ENCODE measurements at regions not wholly inside any gene's neighbourhood (a gene's known extent, or its start where the extent isn't known, plus 50 kb on each side); places are given as distances from the start of the nearest gene placed in this dataset.

- no peak overlapping the region for H3K4me3 ChIP-seq (ENCODE audit: low read depth in 1 of 2, low read length in 2 of 2)
Measured at GRCh38 chr1:188888386-188888785, 1589.3 kb downstream of the BRINP3 start.

DNA sequence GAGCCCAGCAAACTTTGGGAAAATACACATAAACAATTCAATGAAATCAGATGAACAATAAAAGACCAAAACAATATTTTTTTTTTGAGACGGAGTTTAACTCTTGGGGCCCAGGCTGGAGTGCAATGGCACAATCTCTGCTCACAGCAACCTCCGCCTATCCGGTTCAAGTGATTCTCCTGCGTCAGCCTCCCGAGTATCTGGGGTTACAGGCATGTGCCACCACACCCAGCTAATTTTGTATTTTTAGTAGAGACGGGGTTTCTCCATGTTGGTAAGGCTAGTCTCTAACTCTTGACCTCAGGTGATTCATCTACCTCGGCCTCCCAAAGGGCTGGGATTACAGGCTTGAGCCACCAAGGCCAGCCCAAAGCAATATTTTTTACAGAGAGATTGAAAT is 1588.5 kb downstream of the BRINP3 start:
- Histone ChIP-seq H3K4me3 (ENCODE audit: low read depth in 1 of 2, low read length in 2 of 2) (no peak overlapping the region), H3K4me1 (ENCODE audit: control insufficient read depth in 2 of 2, insufficient read depth in 2 of 2, low read length in 1 of 2) (no peaks in the 10 kb centered on the region), H3K9me3 (ENCODE audit: control insufficient read depth in 2 of 2, insufficient read depth in 1 of 2, low read depth in 1 of 2, low read length in 1 of 2) (no peaks in the 10 kb centered on the region), H3K36me3 (ENCODE audit: control insufficient read depth in 2 of 2, insufficient read depth in 2 of 2, low read length in 1 of 2) (no peaks in the 10 kb centered on the region), H3K27me3 (ENCODE audit: control insufficient read depth in 1 of 2, insufficient read depth in 2 of 2, low read length in 2 of 2) (no peaks in the 10 kb centered on the region), H3K27ac (ENCODE audit: low read depth in 2 of 2, low read length in 1 of 2) (no peak overlapping the region)
- WGBS, 2 donors, result 89 to 93% methylated on average over 7 of the region's 7 CpGs

More at GRCh38 chr1:188888386-188888785, 1589.3 kb downstream of the BRINP3 start:
- 57 to 66% methylated on average over 3 of the region's 3 CpGs for WGBS, 2 donors
- H3K27ac ChIP-seq (ENCODE audit: low read depth in 2 of 2, low read length in 1 of 2), result no peak overlapping the region
- no peaks in the 10 kb centered on the region for H3K27me3 ChIP-seq (ENCODE audit: control insufficient read depth in 1 of 2, insufficient read depth in 2 of 2, low read length in 2 of 2)
- H3K4me1 ChIP-seq (ENCODE audit: control insufficient read depth in 2 of 2, insufficient read depth in 2 of 2, low read length in 1 of 2), result no peaks in the 10 kb centered on the region
- no peaks in the 10 kb centered on the region for H3K36me3 ChIP-seq (ENCODE audit: control insufficient read depth in 2 of 2, insufficient read depth in 2 of 2, low read length in 1 of 2)
- H3K9me3 ChIP-seq (ENCODE audit: control insufficient read depth in 2 of 2, insufficient read depth in 1 of 2, low read depth in 1 of 2, low read length in 1 of 2), result no peaks in the 10 kb centered on the region

GRCh38 chr1:188891958-188892357 is 1585.7 kb downstream of the BRINP3 start:
- no peak overlapping the region for H3K4me3 ChIP-seq (ENCODE audit: low read depth in 1 of 2, low read length in 2 of 2)
- WGBS, 2 donors, result 84 to 88% methylated on average over 4 of the region's 4 CpGs
- no peak overlapping the region for H3K27ac ChIP-seq (ENCODE audit: low read depth in 2 of 2, low read length in 1 of 2)
- H3K27me3 ChIP-seq (ENCODE audit: control insufficient read depth in 1 of 2, insufficient read depth in 2 of 2, low read length in 2 of 2), result no peaks in the 10 kb centered on the region
- H3K36me3 ChIP-seq (ENCODE audit: control insufficient read depth in 2 of 2, insufficient read depth in 2 of 2, low read length in 1 of 2), result no peaks in the 10 kb centered on the region
- no peaks in the 10 kb centered on the region for H3K4me1 ChIP-seq (ENCODE audit: control insufficient read depth in 2 of 2, insufficient read depth in 2 of 2, low read length in 1 of 2)
- H3K9me3 ChIP-seq (ENCODE audit: control insufficient read depth in 2 of 2, insufficient read depth in 1 of 2, low read depth in 1 of 2, low read length in 1 of 2), result no peaks in the 10 kb centered on the region

GRCh38 chr1:188895611-188896010 is 1582.1 kb downstream of the BRINP3 start:
- WGBS, 2 donors, result 63 to 77% methylated on average over 3 of the region's 3 CpGs
- H3K9me3 ChIP-seq (ENCODE audit: control insufficient read depth in 2 of 2, insufficient read depth in 1 of 2, low read depth in 1 of 2, low read length in 1 of 2), result no peaks in the 10 kb centered on the region
- H3K4me3 ChIP-seq (ENCODE audit: low read depth in 1 of 2, low read length in 2 of 2), result no peak overlapping the region
- H3K4me1 ChIP-seq (ENCODE audit: control insufficient read depth in 2 of 2, insufficient read depth in 2 of 2, low read length in 1 of 2), result no peaks in the 10 kb centered on the region
- H3K27ac ChIP-seq (ENCODE audit: low read depth in 2 of 2, low read length in 1 of 2), result no peak overlapping the region
- no peaks in the 10 kb centered on the region for H3K36me3 ChIP-seq (ENCODE audit: control insufficient read depth in 2 of 2, insufficient read depth in 2 of 2, low read length in 1 of 2)
- H3K27me3 ChIP-seq (ENCODE audit: control insufficient read depth in 1 of 2, insufficient read depth in 2 of 2, low read length in 2 of 2), result no peaks in the 10 kb centered on the region

DNA sequence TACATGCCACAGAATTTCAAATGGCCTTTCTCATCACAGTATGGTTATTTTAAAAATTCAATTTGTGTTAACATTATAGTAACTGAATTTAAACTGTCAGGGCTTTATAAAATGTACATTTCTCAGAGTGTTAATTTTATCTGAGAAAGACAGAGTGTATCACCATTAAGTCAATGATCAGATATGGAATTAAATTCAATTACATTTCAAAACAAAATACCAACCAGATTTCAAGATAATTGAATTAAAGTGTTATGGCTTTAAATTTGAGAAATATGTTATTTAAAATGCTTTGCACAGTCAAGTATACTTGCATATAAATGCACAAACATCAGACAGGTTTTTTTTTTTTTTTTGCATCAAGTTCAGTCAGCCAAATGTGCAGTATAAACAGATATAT is 1574.4 kb downstream of the BRINP3 start:
- H3K4me1 ChIP-seq (ENCODE audit: control insufficient read depth in 2 of 2, insufficient read depth in 2 of 2, low read length in 1 of 2), result no peaks in the 10 kb centered on the region
- H3K36me3 ChIP-seq (ENCODE audit: control insufficient read depth in 2 of 2, insufficient read depth in 2 of 2, low read length in 1 of 2), result no peaks in the 10 kb centered on the region
- no peaks in the 10 kb centered on the region for H3K9me3 ChIP-seq (ENCODE audit: control insufficient read depth in 2 of 2, insufficient read depth in 1 of 2, low read depth in 1 of 2, low read length in 1 of 2)
- no peak overlapping the region for H3K4me3 ChIP-seq (ENCODE audit: low read depth in 1 of 2, low read length in 2 of 2)
- no peaks in the 10 kb centered on the region for H3K27me3 ChIP-seq (ENCODE audit: control insufficient read depth in 1 of 2, insufficient read depth in 2 of 2, low read length in 2 of 2)
- no peak overlapping the region for H3K27ac ChIP-seq (ENCODE audit: low read depth in 2 of 2, low read length in 1 of 2)

DNA sequence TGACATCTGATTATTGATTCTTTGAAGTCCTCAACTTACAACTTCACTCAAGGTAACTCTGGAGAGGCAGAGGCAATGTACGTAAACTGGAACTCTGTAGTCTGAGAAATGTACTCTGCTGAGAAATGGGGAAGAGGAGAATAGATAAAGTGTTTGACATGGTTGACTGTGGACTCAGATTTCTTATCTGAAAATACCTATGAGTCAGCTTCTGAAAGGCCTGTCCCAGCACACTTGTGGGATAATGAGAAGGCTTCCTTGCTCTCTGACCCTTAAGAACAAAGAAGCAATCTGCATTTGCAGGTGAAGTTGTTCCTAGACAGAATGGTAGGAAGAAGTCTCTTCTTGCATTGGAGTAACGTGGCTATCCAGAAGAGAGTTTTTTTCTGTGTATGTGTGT is 1573.5 kb downstream of the BRINP3 start:
- Histone ChIP-seq H3K4me1 (ENCODE audit: control insufficient read depth in 2 of 2, insufficient read depth in 2 of 2, low read length in 1 of 2) (no peaks in the 10 kb centered on the region), H3K27ac (ENCODE audit: low read depth in 2 of 2, low read length in 1 of 2) (no peak overlapping the region), H3K36me3 (ENCODE audit: control insufficient read depth in 2 of 2, insufficient read depth in 2 of 2, low read length in 1 of 2) (no peaks in the 10 kb centered on the region), H3K27me3 (ENCODE audit: control insufficient read depth in 1 of 2, insufficient read depth in 2 of 2, low read length in 2 of 2) (no peaks in the 10 kb centered on the region), H3K4me3 (ENCODE audit: low read depth in 1 of 2, low read length in 2 of 2) (no peak overlapping the region), H3K9me3 (ENCODE audit: control insufficient read depth in 2 of 2, insufficient read depth in 1 of 2, low read depth in 1 of 2, low read length in 1 of 2) (no peaks in the 10 kb centered on the region)
- WGBS, 2 donors, result 54 to 69% methylated on average over 2 of the region's 2 CpGs

DNA sequence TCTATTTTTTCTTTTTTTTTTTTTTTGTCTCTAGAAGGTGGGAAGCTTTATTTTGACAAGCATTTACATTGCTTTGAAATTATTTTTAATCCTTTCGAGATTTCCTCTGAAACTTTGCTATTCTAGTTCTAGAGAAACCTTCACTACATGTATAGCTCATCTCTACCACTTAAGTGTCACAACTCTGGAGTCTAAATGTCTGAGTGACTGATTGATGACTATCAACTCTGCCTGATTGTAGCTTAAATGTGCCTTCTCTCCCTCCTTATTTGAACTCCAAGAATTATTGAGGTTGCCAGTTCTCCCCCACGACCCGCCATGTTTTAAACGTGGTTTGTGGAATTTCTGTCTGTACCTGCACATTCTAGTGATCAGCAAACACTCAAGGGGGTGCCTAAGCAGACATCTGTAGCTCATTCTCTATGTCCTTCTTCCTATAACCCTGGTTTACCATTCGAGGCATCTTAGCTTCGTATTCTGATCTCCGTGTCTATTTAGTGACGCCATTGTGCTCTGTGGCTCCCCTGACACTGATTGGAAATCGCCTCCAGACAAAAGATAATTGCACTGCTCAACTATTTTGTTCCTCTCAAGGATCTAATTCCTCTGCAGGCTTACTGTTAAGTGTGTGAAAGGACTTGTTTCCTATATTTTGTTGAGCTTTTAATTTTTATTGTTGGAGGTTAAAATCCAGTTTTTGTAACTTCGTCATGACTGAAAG is 1570.6 kb downstream of the BRINP3 start:
- H3K27me3 ChIP-seq (ENCODE audit: control insufficient read depth in 1 of 2, insufficient read depth in 2 of 2, low read length in 2 of 2), result no peaks in the 10 kb centered on the region
- no peaks in the 10 kb centered on the region for H3K4me1 ChIP-seq (ENCODE audit: control insufficient read depth in 2 of 2, insufficient read depth in 2 of 2, low read length in 1 of 2)
- no peaks in the 10 kb centered on the region for H3K36me3 ChIP-seq (ENCODE audit: control insufficient read depth in 2 of 2, insufficient read depth in 2 of 2, low read length in 1 of 2)
- WGBS, 2 donors, result 83 to 84% methylated on average over 10 of the region's 10 CpGs
- H3K4me3 ChIP-seq (ENCODE audit: low read depth in 1 of 2, low read length in 2 of 2), result no peak overlapping the region
- H3K9me3 ChIP-seq (ENCODE audit: control insufficient read depth in 2 of 2, insufficient read depth in 1 of 2, low read depth in 1 of 2, low read length in 1 of 2), result no peaks in the 10 kb centered on the region
- H3K27ac ChIP-seq (ENCODE audit: low read depth in 2 of 2, low read length in 1 of 2), result no peak overlapping the region

- no peaks in the 10 kb centered on the region for H3K27me3 ChIP-seq (ENCODE audit: control insufficient read depth in 1 of 2, insufficient read depth in 2 of 2, low read length in 2 of 2)
- 87 to 91% methylated on average over 3 of the region's 3 CpGs for WGBS, 2 donors
- no peaks in the 10 kb centered on the region for H3K36me3 ChIP-seq (ENCODE audit: control insufficient read depth in 2 of 2, insufficient read depth in 2 of 2, low read length in 1 of 2)
- H3K27ac ChIP-seq (ENCODE audit: low read depth in 2 of 2, low read length in 1 of 2), result no peak overlapping the region
- H3K4me3 ChIP-seq (ENCODE audit: low read depth in 1 of 2, low read length in 2 of 2), result no peak overlapping the region
- H3K9me3 ChIP-seq (ENCODE audit: control insufficient read depth in 2 of 2, insufficient read depth in 1 of 2, low read depth in 1 of 2, low read length in 1 of 2), result no peaks in the 10 kb centered on the region
- no peaks in the 10 kb centered on the region for H3K4me1 ChIP-seq (ENCODE audit: control insufficient read depth in 2 of 2, insufficient read depth in 2 of 2, low read length in 1 of 2)
Measured at GRCh38 chr1:188930382-188930781, 1547.3 kb downstream of the BRINP3 start.

DNA sequence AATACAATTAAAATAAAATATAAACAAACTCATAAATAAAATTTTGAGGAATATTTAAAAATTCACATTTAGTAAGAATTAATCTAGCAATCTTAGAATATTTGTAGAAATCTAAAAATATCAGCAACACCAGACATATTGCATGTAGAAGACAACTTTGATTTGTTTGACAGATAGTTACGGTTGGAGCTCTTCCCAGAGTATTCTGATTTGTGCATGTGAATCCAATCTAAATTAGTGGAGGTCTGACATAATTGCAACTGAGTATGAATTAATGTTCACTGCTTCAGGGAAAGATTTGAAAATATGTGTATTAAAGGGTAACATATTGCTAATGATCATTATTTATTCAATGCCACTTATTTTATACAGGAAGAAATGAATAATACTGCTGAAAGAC is 1546.2 kb downstream of the BRINP3 start:
- Histone ChIP-seq H3K4me1 (ENCODE audit: control insufficient read depth in 2 of 2, insufficient read depth in 2 of 2, low read length in 1 of 2) (no peaks in the 10 kb centered on the region), H3K27me3 (ENCODE audit: control insufficient read depth in 1 of 2, insufficient read depth in 2 of 2, low read length in 2 of 2) (no peaks in the 10 kb centered on the region), H3K27ac (ENCODE audit: low read depth in 2 of 2, low read length in 1 of 2) (no peak overlapping the region), H3K36me3 (ENCODE audit: control insufficient read depth in 2 of 2, insufficient read depth in 2 of 2, low read length in 1 of 2) (no peaks in the 10 kb centered on the region), H3K4me3 (ENCODE audit: low read depth in 1 of 2, low read length in 2 of 2) (no peak overlapping the region), H3K9me3 (ENCODE audit: control insufficient read depth in 2 of 2, insufficient read depth in 1 of 2, low read depth in 1 of 2, low read length in 1 of 2) (no peaks in the 10 kb centered on the region)
- WGBS, 2 donors, result 77 to 89% methylated on average over 1 of the region's 1 CpG

DNA sequence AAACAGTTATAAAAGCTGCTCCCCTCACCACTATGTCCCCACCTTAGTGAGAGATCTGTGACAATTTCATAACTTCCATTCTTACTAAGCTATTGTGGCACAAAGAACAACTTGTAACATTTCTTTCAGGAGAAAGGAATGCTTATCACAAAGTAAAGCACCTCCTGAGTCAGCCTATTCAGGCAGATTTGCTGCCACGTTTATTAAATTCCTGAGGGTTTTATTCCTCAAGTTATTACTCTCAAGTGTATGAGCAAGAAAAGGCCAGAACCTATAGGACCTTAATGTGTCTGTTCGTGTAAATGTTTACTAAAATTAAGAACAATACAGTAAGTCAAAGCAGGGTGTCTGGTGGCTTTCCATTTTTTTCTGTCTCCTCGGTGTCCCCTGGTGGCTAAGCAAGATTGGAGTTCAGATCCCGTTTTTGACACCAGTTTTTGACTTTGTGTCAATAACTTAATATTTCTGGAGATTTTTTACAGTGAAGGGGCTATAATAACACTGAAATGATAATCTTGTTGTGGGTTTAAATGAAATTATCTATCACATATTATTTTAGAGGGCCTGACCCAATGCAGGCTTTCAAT is 1539.6 kb downstream of the BRINP3 start:
- WGBS, 2 donors, result 26 to 36% methylated on average over 4 of the region's 4 CpGs
- Histone ChIP-seq H3K27ac (ENCODE audit: low read depth in 2 of 2, low read length in 1 of 2) (no peak overlapping the region), H3K4me1 (ENCODE audit: control insufficient read depth in 2 of 2, insufficient read depth in 2 of 2, low read length in 1 of 2) (no peaks in the 10 kb centered on the region), H3K9me3 (ENCODE audit: control insufficient read depth in 2 of 2, insufficient read depth in 1 of 2, low read depth in 1 of 2, low read length in 1 of 2) (no peaks in the 10 kb centered on the region), H3K36me3 (ENCODE audit: control insufficient read depth in 2 of 2, insufficient read depth in 2 of 2, low read length in 1 of 2) (no peaks in the 10 kb centered on the region), H3K27me3 (ENCODE audit: control insufficient read depth in 1 of 2, insufficient read depth in 2 of 2, low read length in 2 of 2) (no peaks in the 10 kb centered on the region), H3K4me3 (ENCODE audit: low read depth in 1 of 2, low read length in 2 of 2) (no peak overlapping the region)
